Ascending aorta (tissue), 2 donors: ENCODE measurements at regions not wholly inside any gene's neighbourhood (a gene's known extent, or its start where the extent isn't known, plus 50 kb on each side); places are given as distances from the start of the nearest gene placed in this dataset.
"Not testable (repeated sequence)": the region's sequence is repeated elsewhere in the genome, so short reads cannot be mapped to it uniquely, and the experiment has no call there.

ENCODE experiments used
- DNase-seq, 2 donors: peaks; one replicate each; pipeline ENCODE4 v3.0.0-alpha.2; 2019; ENCODE audit warnings: low spot score in 2 of 2
- H3K27ac ChIP-seq, 2 donors: fragments of 200-600 bp; sonication (generic); one replicate each; pipeline ENCODE4 v1.5.1; 2016 to 2017; ENCODE audit warnings: mild to moderate bottlenecking in 1 of 2
- H3K27me3 ChIP-seq: fragments of 200-600 bp; sonication (generic); one replicate; pipeline ENCODE4 v1.5.1; 2017
- H3K36me3 ChIP-seq, 2 donors: fragments of 200-600 bp; sonication (generic); one replicate each; pipeline ENCODE4 v1.5.1; 2016
- H3K4me1 ChIP-seq, 2 donors: fragments of 200-600 bp; sonication (generic); one replicate each; pipeline ENCODE4 v1.5.1; 2016 to 2017; ENCODE audit warnings: mild to moderate bottlenecking in 1 of 2
- H3K4me3 ChIP-seq, 2 donors: fragments of 200-600 bp; sonication (generic); one replicate each; pipeline ENCODE4 v1.5.1; 2016 to 2017; ENCODE audit warnings: mild to moderate bottlenecking in 1 of 2
- H3K9me3 ChIP-seq, 2 donors: fragments of 200-600 bp; sonication (generic); one replicate each; pipeline ENCODE4 v1.5.1; 2016
- intact Hi-C: fragments of 100-400 bp; cut with DNase I; formaldehyde crosslinking; loops from one replicate; pipeline ENCODE4 v1.15.1; 2023
- TF ChIP-seq, protein P1 (sequence below), 3 experiments: fragments of 200-600 bp in 2 of 3; fragments of 450-650 bp in 1 of 3; sonication (generic) in 2 of 3; IDR thresholded peaks; one replicate each; pipeline ENCODE4 v1.5.1; 2016 to 2019; ENCODE audit warnings: antibody characterized with exemption in 3 of 3, mild to moderate bottlenecking in 1 of 3, moderate library complexity in 1 of 3

DNA sequence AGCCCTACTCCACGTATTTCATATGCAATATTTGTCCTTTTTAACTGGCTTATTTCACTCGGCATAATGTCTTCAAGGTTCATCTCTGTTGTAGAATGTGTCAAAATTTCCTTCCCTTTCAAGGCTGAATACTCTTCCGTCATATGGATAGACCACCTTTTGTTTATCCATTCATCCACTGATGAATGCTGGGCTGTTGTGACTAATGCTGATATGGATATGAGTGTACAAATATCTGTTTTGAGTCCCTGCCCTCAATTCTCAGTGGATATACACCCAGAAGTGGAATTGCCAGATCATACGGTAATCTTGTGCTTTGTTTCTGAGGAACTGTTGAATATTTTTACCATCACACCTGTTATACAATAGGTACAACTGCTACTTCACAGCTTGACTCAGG is 155.2 kb upstream of the IRF2BP2 start:
- intact Hi-C loops: loop anchor here (2.0 kb wide), 1 partner anchor 32 kb away; no protein-coding TSS in a partner anchor
- no peak overlapping the region for H3K4me3 ChIP-seq

DNA sequence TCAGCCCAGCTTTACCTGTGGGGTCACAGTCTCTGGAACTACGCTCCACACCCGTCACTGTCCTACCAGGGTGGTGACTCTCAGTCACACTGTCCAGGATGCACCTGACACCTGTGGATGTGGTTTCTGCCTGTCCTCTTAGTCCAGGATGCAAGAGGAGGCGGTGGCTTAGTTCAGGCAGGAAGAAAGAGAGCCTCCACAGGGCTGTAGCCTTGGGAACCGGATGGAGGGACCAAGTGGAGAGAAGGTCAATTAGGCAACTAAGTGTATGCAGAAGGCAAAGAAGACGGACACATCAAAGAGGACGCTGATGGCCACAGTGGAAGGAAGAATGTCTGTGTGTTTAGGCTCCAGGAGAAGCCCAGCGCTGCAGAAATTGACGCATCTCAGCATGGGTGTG is 153.9 kb upstream of the IRF2BP2 start:
- H3K27ac ChIP-seq: no peak overlapping the region

More for the DNA sequence above, 155.2 kb upstream of the IRF2BP2 start:
- H3K36me3 ChIP-seq: no peaks in the 10 kb centered on the region
- no peaks in the 10 kb centered on the region for H3K9me3 ChIP-seq
- DNase-seq: no peak
- peaks cover 0 to 3% of the 10 kb centered on the region in 2 donors for H3K4me1 ChIP-seq
- H3K27ac ChIP-seq: no peak overlapping the region
- H3K27me3 ChIP-seq: no peaks in the 10 kb centered on the region
- TF ChIP-seq, protein P1, sequence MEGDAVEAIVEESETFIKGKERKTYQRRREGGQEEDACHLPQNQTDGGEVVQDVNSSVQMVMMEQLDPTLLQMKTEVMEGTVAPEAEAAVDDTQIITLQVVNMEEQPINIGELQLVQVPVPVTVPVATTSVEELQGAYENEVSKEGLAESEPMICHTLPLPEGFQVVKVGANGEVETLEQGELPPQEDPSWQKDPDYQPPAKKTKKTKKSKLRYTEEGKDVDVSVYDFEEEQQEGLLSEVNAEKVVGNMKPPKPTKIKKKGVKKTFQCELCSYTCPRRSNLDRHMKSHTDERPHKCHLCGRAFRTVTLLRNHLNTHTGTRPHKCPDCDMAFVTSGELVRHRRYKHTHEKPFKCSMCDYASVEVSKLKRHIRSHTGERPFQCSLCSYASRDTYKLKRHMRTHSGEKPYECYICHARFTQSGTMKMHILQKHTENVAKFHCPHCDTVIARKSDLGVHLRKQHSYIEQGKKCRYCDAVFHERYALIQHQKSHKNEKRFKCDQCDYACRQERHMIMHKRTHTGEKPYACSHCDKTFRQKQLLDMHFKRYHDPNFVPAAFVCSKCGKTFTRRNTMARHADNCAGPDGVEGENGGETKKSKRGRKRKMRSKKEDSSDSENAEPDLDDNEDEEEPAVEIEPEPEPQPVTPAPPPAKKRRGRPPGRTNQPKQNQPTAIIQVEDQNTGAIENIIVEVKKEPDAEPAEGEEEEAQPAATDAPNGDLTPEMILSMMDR (IDR thresholded peaks at IDR 0.05): no peak

DNA sequence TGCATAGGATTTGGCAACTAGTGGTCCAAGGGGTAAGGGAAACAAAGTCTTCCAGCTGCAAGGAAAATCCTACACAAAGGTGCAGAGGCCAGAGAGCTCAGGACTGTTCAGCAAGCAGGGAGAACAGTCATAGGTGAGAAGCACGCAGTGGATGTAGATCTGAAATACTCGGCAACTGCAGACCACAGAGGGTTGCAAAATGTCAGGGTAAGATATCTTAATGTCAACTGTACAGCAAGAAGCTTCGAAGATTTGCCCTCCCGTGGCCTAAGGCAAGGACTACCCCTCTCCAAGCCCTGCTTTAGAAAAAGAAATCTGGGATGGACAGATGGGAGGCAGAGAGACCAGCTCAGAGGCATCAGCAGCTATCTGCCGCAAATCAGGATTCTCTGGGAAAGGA is 153.4 kb upstream of the IRF2BP2 start:
- TF ChIP-seq, protein P1 (IDR thresholded peaks at IDR 0.05): no peak
- Histone ChIP-seq H3K27me3 (no peaks in the 10 kb centered on the region), H3K4me3 (no peak overlapping the region), H3K27ac (no peak overlapping the region), H3K36me3 (no peaks in the 10 kb centered on the region), H3K4me1 (peaks cover 0 to 3% of the 10 kb centered on the region in 2 donors), H3K9me3 (no peaks in the 10 kb centered on the region)
- DNase-seq: no peak
- intact Hi-C loops: no loop called here

More for the DNA sequence above, 153.9 kb upstream of the IRF2BP2 start:
- H3K36me3 ChIP-seq: no peaks in the 10 kb centered on the region
- H3K4me1 ChIP-seq: peaks cover 0 to 3% of the 10 kb centered on the region in 2 donors
- intact Hi-C loops: loop anchor here (2.0 kb wide), 1 partner anchor 31 kb away; no protein-coding TSS in a partner anchor
- no peaks in the 10 kb centered on the region for H3K27me3 ChIP-seq
- H3K9me3 ChIP-seq: no peaks in the 10 kb centered on the region
- H3K4me3 ChIP-seq: no peak overlapping the region
- no peak for DNase-seq
- TF ChIP-seq, protein P1 (IDR thresholded peaks at IDR 0.05): no peak

DNA sequence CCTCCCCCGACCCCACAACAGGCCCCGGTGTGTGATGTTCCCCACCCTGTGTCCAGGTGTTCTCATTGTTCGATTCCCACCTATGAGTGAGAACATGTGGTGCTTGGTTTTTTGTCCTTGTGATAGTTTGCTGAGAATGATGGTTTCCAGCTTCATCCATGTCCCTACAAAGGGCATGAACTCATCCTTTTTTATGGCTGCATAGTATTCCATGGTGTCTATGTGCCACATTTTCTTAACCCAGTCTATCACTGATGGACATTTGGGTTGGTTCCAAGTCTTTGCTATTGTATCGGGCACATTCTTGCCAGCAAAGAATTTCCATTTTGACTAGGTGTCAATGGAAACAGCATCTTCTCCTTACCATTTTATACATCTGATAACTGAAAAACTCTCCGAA is 152.1 kb upstream of the IRF2BP2 start:
- H3K4me3 ChIP-seq, H3K36me3 ChIP-seq, intact Hi-C loops, H3K4me1 ChIP-seq, H3K27ac ChIP-seq, H3K27me3 ChIP-seq, H3K9me3 ChIP-seq, DNase-seq: not testable (repeated sequence)

DNA sequence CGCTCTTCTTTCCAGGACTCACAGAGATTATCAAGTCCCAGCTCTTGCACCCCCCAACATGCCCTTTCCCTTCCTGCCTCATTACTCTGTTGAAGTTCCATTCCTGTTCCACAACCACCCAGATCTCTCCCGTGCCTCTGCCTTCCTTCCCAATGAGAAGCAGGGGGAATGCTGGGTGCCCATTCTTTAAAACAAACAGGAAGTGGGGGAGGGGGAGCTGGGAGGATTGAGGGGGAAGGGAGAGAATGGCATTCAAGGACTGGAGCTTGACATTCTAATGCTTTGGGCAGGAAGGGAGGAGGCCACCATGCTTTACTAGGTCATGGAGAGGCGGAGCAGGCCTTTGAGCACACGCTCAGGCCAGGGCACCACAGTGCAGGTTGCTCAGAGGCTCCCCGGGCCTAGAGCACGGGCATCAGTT is 150.3 kb upstream of the IRF2BP2 start:
- H3K4me1 ChIP-seq: peaks cover 0 to 7% of the 10 kb centered on the region in 2 donors
- H3K27me3 ChIP-seq: no peaks in the 10 kb centered on the region
- no peak for DNase-seq
- no peak overlapping the region for H3K27ac ChIP-seq
- H3K9me3 ChIP-seq: no peaks in the 10 kb centered on the region
- intact Hi-C loops: no loop called here
- H3K4me3 ChIP-seq: no peak overlapping the region
- TF ChIP-seq, protein P1 (IDR thresholded peaks at IDR 0.05): no peak
- no peaks in the 10 kb centered on the region for H3K36me3 ChIP-seq

DNA sequence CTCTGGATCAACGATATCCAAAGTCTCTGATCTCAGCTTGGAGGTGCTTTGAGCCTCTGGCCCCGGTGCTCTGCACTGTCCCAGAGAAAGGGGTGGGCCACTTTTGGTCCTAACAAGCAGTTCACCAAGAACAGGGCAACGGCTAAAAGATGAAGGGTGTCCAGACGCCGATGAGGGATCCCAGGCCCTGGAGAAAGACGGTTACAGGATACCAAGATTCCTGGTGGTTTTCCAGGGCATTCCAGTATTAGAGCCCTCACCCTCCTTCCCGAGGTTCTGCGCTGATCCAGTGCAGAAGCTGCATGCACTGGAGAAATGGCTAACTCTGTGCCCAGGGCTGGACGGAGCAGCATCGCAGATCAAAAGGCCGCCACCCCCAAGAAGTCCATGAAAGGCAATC is 149.9 kb upstream of the IRF2BP2 start:
- no peaks in the 10 kb centered on the region for H3K36me3 ChIP-seq
- no peak for DNase-seq

More for the DNA sequence above, 149.9 kb upstream of the IRF2BP2 start:
- intact Hi-C loops: no loop called here
- H3K4me1 ChIP-seq: peaks cover 0 to 9% of the 10 kb centered on the region in 2 donors
- no peak overlapping the region for H3K4me3 ChIP-seq
- H3K9me3 ChIP-seq: no peaks in the 10 kb centered on the region
- no peaks in the 10 kb centered on the region for H3K27me3 ChIP-seq
- TF ChIP-seq, protein P1 (IDR thresholded peaks at IDR 0.05): no peak
- H3K27ac ChIP-seq: no peak overlapping the region
